ENCODE measurements at regions not wholly inside any gene's neighbourhood (a gene's known extent, or its start where the extent isn't known, plus 50 kb on each side); places are given as distances from the start of the nearest gene placed in this dataset.
A peak's percentile ranks its signal among the peaks of the same experiment; 100 is the strongest.
"Not testable (repeated sequence)": the region's sequence is repeated elsewhere in the genome, so short reads cannot be mapped to it uniquely, and the experiment has no call there.

DNA sequence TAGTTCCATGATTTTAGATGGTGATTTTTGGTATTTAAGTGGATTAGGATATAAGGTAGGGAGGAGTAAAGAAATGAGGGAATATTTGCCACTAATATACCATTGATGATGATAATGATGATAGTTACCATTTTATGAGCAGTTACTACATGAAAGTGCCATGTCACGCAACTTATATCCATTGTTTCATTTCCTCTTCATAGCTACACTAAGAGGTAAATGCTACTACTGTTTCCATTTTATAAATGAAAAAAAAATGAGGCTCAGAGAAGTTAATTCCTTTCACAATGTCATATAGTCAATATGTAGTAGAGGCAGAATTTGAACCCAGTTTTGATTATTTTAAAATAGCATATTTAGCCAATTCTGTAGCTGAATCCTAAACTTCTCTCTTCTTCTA, 112.2 kb upstream of the ADRA1B start:
- TF ChIP-seq, protein P1, sequence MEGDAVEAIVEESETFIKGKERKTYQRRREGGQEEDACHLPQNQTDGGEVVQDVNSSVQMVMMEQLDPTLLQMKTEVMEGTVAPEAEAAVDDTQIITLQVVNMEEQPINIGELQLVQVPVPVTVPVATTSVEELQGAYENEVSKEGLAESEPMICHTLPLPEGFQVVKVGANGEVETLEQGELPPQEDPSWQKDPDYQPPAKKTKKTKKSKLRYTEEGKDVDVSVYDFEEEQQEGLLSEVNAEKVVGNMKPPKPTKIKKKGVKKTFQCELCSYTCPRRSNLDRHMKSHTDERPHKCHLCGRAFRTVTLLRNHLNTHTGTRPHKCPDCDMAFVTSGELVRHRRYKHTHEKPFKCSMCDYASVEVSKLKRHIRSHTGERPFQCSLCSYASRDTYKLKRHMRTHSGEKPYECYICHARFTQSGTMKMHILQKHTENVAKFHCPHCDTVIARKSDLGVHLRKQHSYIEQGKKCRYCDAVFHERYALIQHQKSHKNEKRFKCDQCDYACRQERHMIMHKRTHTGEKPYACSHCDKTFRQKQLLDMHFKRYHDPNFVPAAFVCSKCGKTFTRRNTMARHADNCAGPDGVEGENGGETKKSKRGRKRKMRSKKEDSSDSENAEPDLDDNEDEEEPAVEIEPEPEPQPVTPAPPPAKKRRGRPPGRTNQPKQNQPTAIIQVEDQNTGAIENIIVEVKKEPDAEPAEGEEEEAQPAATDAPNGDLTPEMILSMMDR (IDR thresholded peaks at IDR 0.05; ENCODE audit: control extremely low read depth, extremely low read depth), result no peak
- no peaks in the 10 kb centered on the region for H3K36me3 ChIP-seq (ENCODE audit: control insufficient read depth in 4 of 4, insufficient read depth in 4 of 4, low read length in 4 of 4)
- WGBS, 2 donors, result 62 to 74% methylated on average over 1 of the region's 1 CpG
- no peaks in the 10 kb centered on the region for H3K4me1 ChIP-seq (ENCODE audit: control insufficient read depth in 5 of 5, insufficient read depth in 5 of 5, low read length in 5 of 5)
- H3K9me3 ChIP-seq (ENCODE audit: control insufficient read depth in 4 of 4, insufficient read depth in 3 of 4, low read length in 3 of 4), result no peaks in the 10 kb centered on the region
- no peak overlapping the region for H3K4me3 ChIP-seq
- DNase-seq, result no peak
- no peak overlapping the region for H3K27ac ChIP-seq (ENCODE audit: low read depth in 1 of 2, low read length in 1 of 2)
- no peak overlapping the region for H3K9ac ChIP-seq (ENCODE audit: insufficient read depth in 1 of 2, low read length in 2 of 2)
- ATAC-seq (ENCODE audit: insufficient read depth, low FRiP score), result no peak
- peaks cover 0 to 5% (median 0%) of the 10 kb centered on the region in 3 donors for H3K27me3 ChIP-seq (ENCODE audit: control insufficient read depth in 3 of 3, insufficient read depth in 3 of 3, low read length in 2 of 3)

GRCh38 chr5:159805021-159805420, 111.3 kb upstream of the ADRA1B start:
- ATAC-seq (ENCODE audit: insufficient read depth, low FRiP score), result no peak
- Histone ChIP-seq H3K4me3 (no peak overlapping the region), H3K4me1 (ENCODE audit: control insufficient read depth in 5 of 5, insufficient read depth in 5 of 5, low read length in 5 of 5) (no peaks in the 10 kb centered on the region), H3K9ac (ENCODE audit: insufficient read depth in 1 of 2, low read length in 2 of 2) (no peak overlapping the region), H3K27ac (ENCODE audit: low read depth in 1 of 2, low read length in 1 of 2) (no peak overlapping the region), H3K36me3 (ENCODE audit: control insufficient read depth in 4 of 4, insufficient read depth in 4 of 4, low read length in 4 of 4) (no peaks in the 10 kb centered on the region), H3K27me3 (ENCODE audit: control insufficient read depth in 3 of 3, insufficient read depth in 3 of 3, low read length in 2 of 3) (peaks cover 0 to 2% (median 0%) of the 10 kb centered on the region in 3 donors), H3K9me3 (ENCODE audit: control insufficient read depth in 4 of 4, insufficient read depth in 3 of 4, low read length in 3 of 4) (no peaks in the 10 kb centered on the region)
- 19 to 71% methylated on average over 2 of the region's 2 CpGs for WGBS, 2 donors
- DNase-seq, result peak in 1 of 3 donors; percentile 11
- TF ChIP-seq, protein P1 (IDR thresholded peaks at IDR 0.05; ENCODE audit: control extremely low read depth, extremely low read depth), result no peak

DNA sequence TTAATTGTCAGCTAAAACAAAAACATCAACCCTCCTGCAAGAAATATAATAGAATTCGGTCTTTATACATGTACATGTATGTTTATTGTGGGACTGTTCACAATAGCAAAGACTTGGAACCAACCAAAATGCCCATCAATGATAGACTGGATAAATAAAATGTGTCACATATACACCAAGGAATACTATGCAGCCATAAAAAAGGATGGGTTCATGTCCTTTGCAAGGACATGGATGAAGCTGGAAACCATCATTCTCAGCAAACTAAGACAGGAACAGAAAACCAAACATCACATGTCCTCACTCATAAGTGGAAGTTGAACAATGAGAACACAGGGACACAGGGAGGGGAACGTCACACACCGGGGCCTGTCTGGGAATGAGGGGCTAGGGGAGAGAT, 109.1 kb upstream of the ADRA1B start:
- H3K9ac ChIP-seq (ENCODE audit: insufficient read depth in 1 of 2, low read length in 2 of 2); ATAC-seq (ENCODE audit: insufficient read depth, low FRiP score); H3K27me3 ChIP-seq (ENCODE audit: control insufficient read depth in 3 of 3, insufficient read depth in 3 of 3, low read length in 2 of 3); H3K4me3 ChIP-seq; H3K27ac ChIP-seq (ENCODE audit: low read depth in 1 of 2, low read length in 1 of 2); H3K36me3 ChIP-seq (ENCODE audit: control insufficient read depth in 4 of 4, insufficient read depth in 4 of 4, low read length in 4 of 4); DNase-seq; H3K4me1 ChIP-seq (ENCODE audit: control insufficient read depth in 5 of 5, insufficient read depth in 5 of 5, low read length in 5 of 5); H3K9me3 ChIP-seq (ENCODE audit: control insufficient read depth in 4 of 4, insufficient read depth in 3 of 4, low read length in 3 of 4): not testable (repeated sequence)
- WGBS, 2 donors, result 86 to 90% methylated on average over 3 of the region's 3 CpGs

GRCh38 chr5:159807586-159807985, 108.7 kb upstream of the ADRA1B start:
- no peaks in the 10 kb centered on the region for H3K36me3 ChIP-seq (ENCODE audit: control insufficient read depth in 4 of 4, insufficient read depth in 4 of 4, low read length in 4 of 4)
- WGBS, 2 donors, result 77 to 87% methylated on average over 2 of the region's 2 CpGs
- peaks cover 0 to 2% (median 0%) of the 10 kb centered on the region in 4 donors for H3K9me3 ChIP-seq (ENCODE audit: control insufficient read depth in 4 of 4, insufficient read depth in 3 of 4, low read length in 3 of 4)
- DNase-seq, result no peak
- no peak overlapping the region for H3K4me3 ChIP-seq
- no peak overlapping the region for H3K27ac ChIP-seq (ENCODE audit: low read depth in 1 of 2, low read length in 1 of 2)
- no peaks in the 10 kb centered on the region for H3K4me1 ChIP-seq (ENCODE audit: control insufficient read depth in 5 of 5, insufficient read depth in 5 of 5, low read length in 5 of 5)
- H3K27me3 ChIP-seq (ENCODE audit: control insufficient read depth in 3 of 3, insufficient read depth in 3 of 3, low read length in 2 of 3), result no peaks in the 10 kb centered on the region
- H3K9ac ChIP-seq (ENCODE audit: insufficient read depth in 1 of 2, low read length in 2 of 2), result no peak overlapping the region
- TF ChIP-seq, protein P1 (IDR thresholded peaks at IDR 0.05; ENCODE audit: control extremely low read depth, extremely low read depth), result no peak
- no peak for ATAC-seq (ENCODE audit: insufficient read depth, low FRiP score)
